Panc1 (cell line): ENCODE measurements at regions not wholly inside any gene's neighbourhood (a gene's known extent, or its start where the extent isn't known, plus 50 kb on each side); places are given as distances from the start of the nearest gene placed in this dataset.
"Not testable (repeated sequence)": the region's sequence is repeated elsewhere in the genome, so short reads cannot be mapped to it uniquely, and the experiment has no call there.

Experiments used
- ATAC-seq: fragments of 200-7000 bp; cut with Tn5 transposase; 2 replicates; pipeline ENCODE4 v1.9.1; 2020; ENCODE audit warnings: mild to moderate bottlenecking, moderate library complexity
- BruUV-seq: library from RNA; stranded (reverse); fragments of 400-500 nt; replicated peaks from 2 replicates; lab custom pipeline; 2021; lab: Mats Ljungman, UMichigan
- CTCF ChIA-PET: fragments of 300-600 bp; sonication (Branson Sonifier 250); formaldehyde crosslinking; loops from one replicate; lab custom pipeline; 2022; ENCODE audit warnings: antibody characterized with exemption; lab: Charles Lee
- POLR2A ChIA-PET: fragments of 300-600 bp; sonication (Branson Sonifier 250); formaldehyde crosslinking; loops from one replicate; lab custom pipeline; 2022; ENCODE audit warnings: antibody characterized with exemption; lab: Charles Lee
- DNase-seq: peaks from one replicate; pipeline ENCODE4 v3.0.0-alpha.2; 2010; ENCODE audit warnings: low read depth, low spot score
- H3K27ac ChIP-seq: 2 replicates; pipeline ENCODE4 v1.5.1; 2011; ENCODE audit warnings: mild to moderate bottlenecking, low read length, inconsistent platforms
- H3K27me3 ChIP-seq: fragments of 200-500 bp; sonication (Bioruptor generic); 2 replicates; pipeline ENCODE4 v1.6.0; 2014; ENCODE audit warnings: low read length, inconsistent platforms; ENCODE audit not compliant: control insufficient read depth, insufficient read depth
- H3K36me3 ChIP-seq: fragments of 200-500 bp; sonication (Bioruptor generic); 2 replicates; pipeline ENCODE4 v1.5.1; 2014; ENCODE audit warnings: inconsistent platforms, mild to moderate bottlenecking, low read length, moderate library complexity; ENCODE audit not compliant: control insufficient read depth, insufficient read depth
- H3K4me1 ChIP-seq: 2 replicates; pipeline ENCODE4 v1.5.1; 2011; ENCODE audit warnings: inconsistent platforms, mild to moderate bottlenecking, low read length, moderate library complexity; ENCODE audit not compliant: control insufficient read depth, insufficient read depth
- H3K4me3 ChIP-seq, 2 experiments: 2 replicates each; pipeline ENCODE4 v1.5.1; 2011 to 2012; ENCODE audit warnings: low read depth in 2 of 2, low read length in 2 of 2, mild to moderate bottlenecking in 2 of 2, inconsistent platforms in 1 of 2, moderate library complexity in 1 of 2
- H3K9me3 ChIP-seq: fragments of 200-500 bp; sonication (Bioruptor generic); 2 replicates; pipeline ENCODE4 v1.5.1; 2014; ENCODE audit warnings: low read depth, mild to moderate bottlenecking, inconsistent platforms, low read length, moderate library complexity; ENCODE audit not compliant: control insufficient read depth, insufficient read depth
- POLR2AphosphoS5 ChIP-seq: IDR thresholded peaks from 2 replicates; pipeline ENCODE4 v1.6.1; 2012; ENCODE audit warnings: mild to moderate bottlenecking, low read depth, low read length, moderate library complexity
- SIN3A ChIP-seq: IDR thresholded peaks from 2 replicates; pipeline ENCODE4 v1.6.1; 2012; ENCODE audit warnings: low read depth, mild to moderate bottlenecking, low read length, moderate library complexity, borderline replicate concordance; ENCODE audit not compliant: insufficient read depth
- TCF7L2 ChIP-seq: IDR thresholded peaks from 2 replicates; pipeline ENCODE4 v1.6.1; 2011; ENCODE audit warnings: mild to moderate bottlenecking, low read depth, low read length, inconsistent platforms
- in situ Hi-C: cut with HindIII; loops from 2 replicates; pipeline ENCODE4 v1.10.0; 2016; ENCODE audit warnings: low sequenced_read_pairs, low pct_unique_long_range_greater_than_20kb
- intact Hi-C: fragments of 100-400 bp; cut with micrococcal nuclease; formaldehyde crosslinking; loops from one replicate; pipeline ENCODE4 v1.10.0; 2022; ENCODE audit not compliant: unreplicated experiment
- TF ChIP-seq, protein P1 (sequence below): fragments of 450-650 bp; IDR thresholded peaks from 2 replicates; pipeline ENCODE4 v1.5.1; 2017; ENCODE audit warnings: mild to moderate bottlenecking
- TF ChIP-seq, protein P2 (sequence below), 2 experiments: IDR thresholded peaks; 2 replicates each; pipeline ENCODE4 v1.6.1; 2011 to 2012; ENCODE audit warnings: low read depth in 2 of 2, control low read depth in 1 of 2, low read length in 1 of 2, mild to moderate bottlenecking in 1 of 2, moderate library complexity in 1 of 2; ENCODE audit not compliant: insufficient read depth in 1 of 2

DNA sequence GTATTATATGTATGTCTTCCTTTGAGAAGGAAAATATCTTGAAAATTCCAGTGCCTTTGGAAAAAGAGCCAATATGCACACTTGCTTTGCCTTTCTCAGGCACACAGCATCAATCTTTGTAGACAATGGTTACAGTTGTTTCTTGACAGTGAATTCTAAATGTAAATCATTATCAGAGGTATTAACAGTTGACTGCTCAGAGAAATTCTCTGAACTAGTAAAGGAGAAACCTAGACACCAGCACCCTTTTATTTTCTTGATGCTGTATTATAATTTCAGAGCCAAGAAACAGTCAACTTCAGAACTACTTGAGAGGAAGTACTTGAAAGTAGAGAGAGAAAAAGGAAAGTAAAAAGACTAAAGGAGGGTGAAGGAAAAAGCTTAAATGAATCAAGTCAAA lies 185.8 kb upstream of the SMIM30 start:
- POLR2A ChIA-PET: no interaction called here
- BruUV-seq: no TSS peak
- H3K27me3 ChIP-seq: no peaks in the 10 kb centered on the region
- H3K4me3 ChIP-seq: no peak overlapping the region
- H3K4me1 ChIP-seq: no peaks in the 10 kb centered on the region
- in situ Hi-C loops (no loop called here), intact Hi-C loops (no loop called here)
- no peaks in the 10 kb centered on the region for H3K36me3 ChIP-seq
- H3K27ac ChIP-seq: no peak overlapping the region
- DNase-seq (no peak), ATAC-seq (no peak)
- no peak for TF ChIP-seq POLR2AphosphoS5
- TF ChIP-seq TCF7L2: no peak
- no peak for TF ChIP-seq SIN3A
- TF ChIP-seq, protein P1, sequence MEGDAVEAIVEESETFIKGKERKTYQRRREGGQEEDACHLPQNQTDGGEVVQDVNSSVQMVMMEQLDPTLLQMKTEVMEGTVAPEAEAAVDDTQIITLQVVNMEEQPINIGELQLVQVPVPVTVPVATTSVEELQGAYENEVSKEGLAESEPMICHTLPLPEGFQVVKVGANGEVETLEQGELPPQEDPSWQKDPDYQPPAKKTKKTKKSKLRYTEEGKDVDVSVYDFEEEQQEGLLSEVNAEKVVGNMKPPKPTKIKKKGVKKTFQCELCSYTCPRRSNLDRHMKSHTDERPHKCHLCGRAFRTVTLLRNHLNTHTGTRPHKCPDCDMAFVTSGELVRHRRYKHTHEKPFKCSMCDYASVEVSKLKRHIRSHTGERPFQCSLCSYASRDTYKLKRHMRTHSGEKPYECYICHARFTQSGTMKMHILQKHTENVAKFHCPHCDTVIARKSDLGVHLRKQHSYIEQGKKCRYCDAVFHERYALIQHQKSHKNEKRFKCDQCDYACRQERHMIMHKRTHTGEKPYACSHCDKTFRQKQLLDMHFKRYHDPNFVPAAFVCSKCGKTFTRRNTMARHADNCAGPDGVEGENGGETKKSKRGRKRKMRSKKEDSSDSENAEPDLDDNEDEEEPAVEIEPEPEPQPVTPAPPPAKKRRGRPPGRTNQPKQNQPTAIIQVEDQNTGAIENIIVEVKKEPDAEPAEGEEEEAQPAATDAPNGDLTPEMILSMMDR: no peak
- TF ChIP-seq, protein P2, sequence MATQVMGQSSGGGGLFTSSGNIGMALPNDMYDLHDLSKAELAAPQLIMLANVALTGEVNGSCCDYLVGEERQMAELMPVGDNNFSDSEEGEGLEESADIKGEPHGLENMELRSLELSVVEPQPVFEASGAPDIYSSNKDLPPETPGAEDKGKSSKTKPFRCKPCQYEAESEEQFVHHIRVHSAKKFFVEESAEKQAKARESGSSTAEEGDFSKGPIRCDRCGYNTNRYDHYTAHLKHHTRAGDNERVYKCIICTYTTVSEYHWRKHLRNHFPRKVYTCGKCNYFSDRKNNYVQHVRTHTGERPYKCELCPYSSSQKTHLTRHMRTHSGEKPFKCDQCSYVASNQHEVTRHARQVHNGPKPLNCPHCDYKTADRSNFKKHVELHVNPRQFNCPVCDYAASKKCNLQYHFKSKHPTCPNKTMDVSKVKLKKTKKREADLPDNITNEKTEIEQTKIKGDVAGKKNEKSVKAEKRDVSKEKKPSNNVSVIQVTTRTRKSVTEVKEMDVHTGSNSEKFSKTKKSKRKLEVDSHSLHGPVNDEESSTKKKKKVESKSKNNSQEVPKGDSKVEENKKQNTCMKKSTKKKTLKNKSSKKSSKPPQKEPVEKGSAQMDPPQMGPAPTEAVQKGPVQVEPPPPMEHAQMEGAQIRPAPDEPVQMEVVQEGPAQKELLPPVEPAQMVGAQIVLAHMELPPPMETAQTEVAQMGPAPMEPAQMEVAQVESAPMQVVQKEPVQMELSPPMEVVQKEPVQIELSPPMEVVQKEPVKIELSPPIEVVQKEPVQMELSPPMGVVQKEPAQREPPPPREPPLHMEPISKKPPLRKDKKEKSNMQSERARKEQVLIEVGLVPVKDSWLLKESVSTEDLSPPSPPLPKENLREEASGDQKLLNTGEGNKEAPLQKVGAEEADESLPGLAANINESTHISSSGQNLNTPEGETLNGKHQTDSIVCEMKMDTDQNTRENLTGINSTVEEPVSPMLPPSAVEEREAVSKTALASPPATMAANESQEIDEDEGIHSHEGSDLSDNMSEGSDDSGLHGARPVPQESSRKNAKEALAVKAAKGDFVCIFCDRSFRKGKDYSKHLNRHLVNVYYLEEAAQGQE (IDR thresholded peaks at IDR 0.05; ENCODE audit: insufficient read depth in 1 of 2, low read depth in 2 of 2, low read length in 1 of 2): no peak
- CTCF ChIA-PET: no interaction called here
- no peaks in the 10 kb centered on the region for H3K9me3 ChIP-seq

DNA sequence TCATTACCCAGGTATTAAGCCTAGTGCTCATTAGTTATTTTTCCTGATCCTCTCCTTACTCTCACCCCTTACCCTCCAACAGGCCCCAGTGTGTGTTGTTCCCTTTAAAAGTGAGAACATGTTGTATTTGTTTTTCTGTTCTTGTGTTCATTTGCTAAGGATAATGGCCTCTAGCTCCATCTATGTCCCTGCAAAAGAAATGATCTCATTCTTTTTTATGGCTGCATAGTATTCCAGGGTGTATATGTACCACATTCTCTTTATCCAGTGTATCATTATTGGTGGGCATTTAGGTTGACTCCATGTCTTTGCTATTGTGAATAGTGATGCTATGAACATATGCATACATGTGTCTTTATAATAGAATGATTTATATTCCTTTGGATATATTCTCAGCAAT lies 185.0 kb upstream of the SMIM30 start:
- in situ Hi-C loops, intact Hi-C loops, H3K9me3 ChIP-seq, BruUV-seq, DNase-seq, ATAC-seq, H3K27me3 ChIP-seq, POLR2A ChIA-PET, H3K4me1 ChIP-seq, CTCF ChIA-PET, H3K4me3 ChIP-seq, H3K27ac ChIP-seq, H3K36me3 ChIP-seq: not testable (repeated sequence)

DNA sequence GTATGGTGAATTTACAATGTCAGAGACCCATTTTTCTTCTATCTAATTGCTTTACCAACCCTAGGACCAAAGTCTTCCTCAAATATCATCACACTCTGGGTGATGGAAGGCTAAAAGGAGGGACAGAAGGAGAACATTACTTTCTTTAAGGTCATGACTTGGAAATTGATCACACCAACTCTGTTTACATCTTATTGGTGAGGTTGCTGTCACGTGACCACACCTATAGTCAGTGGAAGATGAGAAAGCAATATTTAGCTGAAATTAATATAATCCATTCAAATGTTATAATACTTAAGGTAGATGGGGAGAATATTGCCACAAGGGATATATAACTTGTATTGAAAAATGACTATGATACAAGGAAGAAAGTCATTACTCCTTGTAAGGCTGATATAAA lies 183.6 kb upstream of the SMIM30 start:
- no TSS peak for BruUV-seq
- H3K4me3 ChIP-seq: no peak overlapping the region
- DNase-seq: no peak
- H3K9me3 ChIP-seq: no peaks in the 10 kb centered on the region
- in situ Hi-C loops (no loop called here), intact Hi-C loops (no loop called here)
- H3K36me3 ChIP-seq: no peaks in the 10 kb centered on the region
- CTCF ChIA-PET: no interaction called here
- H3K4me1 ChIP-seq: no peaks in the 10 kb centered on the region
- TF ChIP-seq TCF7L2 (no peak), SIN3A (no peak), POLR2AphosphoS5 (no peak)
- TF ChIP-seq, protein P2 (IDR thresholded peaks at IDR 0.05; ENCODE audit: insufficient read depth in 1 of 2, low read depth in 2 of 2, low read length in 1 of 2): no peak
- TF ChIP-seq, protein P1: no peak
- POLR2A ChIA-PET: no interaction called here
- no peak overlapping the region for H3K27ac ChIP-seq
- ATAC-seq: no peak
- H3K27me3 ChIP-seq: no peaks in the 10 kb centered on the region
